Left lung (tissue), 4 donors: ENCODE measurements at regions not wholly inside any gene's neighbourhood (a gene's known extent, or its start where the extent isn't known, plus 50 kb on each side); places are given as distances from the start of the nearest gene placed in this dataset.

Experiments used
- ATAC-seq: fragments of 200-7000 bp; cut with Tn5 transposase; one replicate; pipeline ENCODE4 v1.9.1; 2020; ENCODE audit warnings: moderate library complexity
- DNase-seq, 4 donors: peaks; one replicate each; pipeline ENCODE4 v3.0.0-alpha.2; 2013 to 2020
- H3K27ac ChIP-seq, 2 donors: fragments of 200-600 bp; sonication (generic) in 1 of 2; one replicate each; pipeline versions ENCODE4 v1.5.0 to v1.8.0; 2020 to 2021
- H3K27me3 ChIP-seq, 2 donors: fragments of 200-600 bp; sonication (generic) in 1 of 2; one replicate each; pipeline versions ENCODE4 v1.5.0 to v1.8.0; 2020 to 2021
- H3K36me3 ChIP-seq, 2 donors: fragments of 200-600 bp; sonication (generic) in 1 of 2; one replicate each; pipeline versions ENCODE4 v1.5.0 to v1.8.0; 2020 to 2021
- H3K4me1 ChIP-seq, 2 donors: fragments of 200-600 bp; one replicate each; pipeline ENCODE4 v1.8.0; 2021
- H3K4me3 ChIP-seq, 2 donors: fragments of 200-600 bp; sonication (generic) in 1 of 2; one replicate each; pipeline versions ENCODE4 v1.5.0 to v1.8.0; 2020 to 2021; ENCODE audit warnings: mild to moderate bottlenecking in 1 of 2
- H3K9me3 ChIP-seq, 2 donors: fragments of 200-600 bp; sonication (generic) in 1 of 2; one replicate each; pipeline versions ENCODE4 v1.5.0 to v1.8.0; 2020 to 2021
- intact Hi-C, 2 donors: fragments of 100-400 bp; cut with DNase I; formaldehyde crosslinking; loops; one replicate each; pipeline versions ENCODE4 v1.11.2 to v1.14.2; 2022
- TF ChIP-seq, protein P1 (sequence below), 2 donors: fragments of 200-600 bp; sonication (generic) in 1 of 2; IDR thresholded peaks; one replicate each; pipeline versions ENCODE4 v1.5.0 to v1.8.0; 2021; ENCODE audit warnings: antibody characterized with exemption in 2 of 2
- donor health status: DM: no; HTN: yes; CAD: no.
- donor health status: DM: no; HTN: no; CAD: no.

DNA sequence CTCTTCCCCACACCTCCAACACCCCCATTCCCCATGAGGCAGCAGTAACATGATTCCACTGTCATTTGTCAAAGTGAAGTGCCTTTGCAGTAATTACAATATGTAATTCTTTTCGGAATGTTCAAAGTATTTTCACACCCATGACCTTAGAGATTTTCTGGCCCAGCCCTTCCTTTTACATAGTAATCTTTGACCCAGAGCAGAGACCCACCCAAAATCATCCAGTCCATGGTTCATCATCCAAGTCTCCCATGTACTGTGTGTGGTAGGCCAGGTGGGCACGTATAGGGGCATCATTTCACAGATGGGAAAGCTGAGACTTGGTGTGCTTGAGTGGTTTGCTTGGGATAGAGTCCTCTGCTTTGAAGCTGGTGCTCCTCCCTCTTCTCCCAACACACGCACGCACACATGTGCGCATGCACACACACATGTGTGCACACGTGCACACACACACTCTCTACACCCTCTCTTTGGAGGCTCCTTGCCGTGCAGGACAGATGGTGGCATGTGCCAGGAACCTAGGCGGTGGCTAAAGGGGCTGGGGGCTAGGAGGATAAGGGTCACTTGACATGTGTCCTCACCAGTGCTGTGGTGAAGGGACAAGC, 284.7 kb upstream of the ROPN1 start:
- intact Hi-C loops = no loop called here

GRCh38 chr3:124277144-124277890, 285.4 kb upstream of the ROPN1 start:
- intact Hi-C loops = no loop called here
- H3K9me3 ChIP-seq = no peaks in the 10 kb centered on the region
- no peak overlapping the region for H3K4me3 ChIP-seq
- H3K27me3 ChIP-seq = no peaks in the 10 kb centered on the region
- TF ChIP-seq, protein P1, sequence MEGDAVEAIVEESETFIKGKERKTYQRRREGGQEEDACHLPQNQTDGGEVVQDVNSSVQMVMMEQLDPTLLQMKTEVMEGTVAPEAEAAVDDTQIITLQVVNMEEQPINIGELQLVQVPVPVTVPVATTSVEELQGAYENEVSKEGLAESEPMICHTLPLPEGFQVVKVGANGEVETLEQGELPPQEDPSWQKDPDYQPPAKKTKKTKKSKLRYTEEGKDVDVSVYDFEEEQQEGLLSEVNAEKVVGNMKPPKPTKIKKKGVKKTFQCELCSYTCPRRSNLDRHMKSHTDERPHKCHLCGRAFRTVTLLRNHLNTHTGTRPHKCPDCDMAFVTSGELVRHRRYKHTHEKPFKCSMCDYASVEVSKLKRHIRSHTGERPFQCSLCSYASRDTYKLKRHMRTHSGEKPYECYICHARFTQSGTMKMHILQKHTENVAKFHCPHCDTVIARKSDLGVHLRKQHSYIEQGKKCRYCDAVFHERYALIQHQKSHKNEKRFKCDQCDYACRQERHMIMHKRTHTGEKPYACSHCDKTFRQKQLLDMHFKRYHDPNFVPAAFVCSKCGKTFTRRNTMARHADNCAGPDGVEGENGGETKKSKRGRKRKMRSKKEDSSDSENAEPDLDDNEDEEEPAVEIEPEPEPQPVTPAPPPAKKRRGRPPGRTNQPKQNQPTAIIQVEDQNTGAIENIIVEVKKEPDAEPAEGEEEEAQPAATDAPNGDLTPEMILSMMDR (IDR thresholded peaks at IDR 0.05) = no peak
- H3K4me1 ChIP-seq = peaks cover 7 to 9% of the 10 kb centered on the region in 2 donors
- peak overlapping the region; percentile 29 to 73 for H3K27ac ChIP-seq
- DNase-seq (no peak), ATAC-seq (peak; percentile 43)
- H3K36me3 ChIP-seq = no peaks in the 10 kb centered on the region

More for the DNA sequence above, 284.7 kb upstream of the ROPN1 start:
- no peaks in the 10 kb centered on the region for H3K36me3 ChIP-seq
- no peaks in the 10 kb centered on the region for H3K9me3 ChIP-seq
- no peaks in the 10 kb centered on the region for H3K27me3 ChIP-seq
- H3K4me1 ChIP-seq = peaks cover 7 to 9% of the 10 kb centered on the region in 2 donors
- TF ChIP-seq, protein P1 (IDR thresholded peaks at IDR 0.05) = no peak
- no peak overlapping the region for H3K4me3 ChIP-seq
- DNase-seq (no peak), ATAC-seq (no peak)
- peak overlapping the region; percentile 29 to 73 for H3K27ac ChIP-seq

DNA sequence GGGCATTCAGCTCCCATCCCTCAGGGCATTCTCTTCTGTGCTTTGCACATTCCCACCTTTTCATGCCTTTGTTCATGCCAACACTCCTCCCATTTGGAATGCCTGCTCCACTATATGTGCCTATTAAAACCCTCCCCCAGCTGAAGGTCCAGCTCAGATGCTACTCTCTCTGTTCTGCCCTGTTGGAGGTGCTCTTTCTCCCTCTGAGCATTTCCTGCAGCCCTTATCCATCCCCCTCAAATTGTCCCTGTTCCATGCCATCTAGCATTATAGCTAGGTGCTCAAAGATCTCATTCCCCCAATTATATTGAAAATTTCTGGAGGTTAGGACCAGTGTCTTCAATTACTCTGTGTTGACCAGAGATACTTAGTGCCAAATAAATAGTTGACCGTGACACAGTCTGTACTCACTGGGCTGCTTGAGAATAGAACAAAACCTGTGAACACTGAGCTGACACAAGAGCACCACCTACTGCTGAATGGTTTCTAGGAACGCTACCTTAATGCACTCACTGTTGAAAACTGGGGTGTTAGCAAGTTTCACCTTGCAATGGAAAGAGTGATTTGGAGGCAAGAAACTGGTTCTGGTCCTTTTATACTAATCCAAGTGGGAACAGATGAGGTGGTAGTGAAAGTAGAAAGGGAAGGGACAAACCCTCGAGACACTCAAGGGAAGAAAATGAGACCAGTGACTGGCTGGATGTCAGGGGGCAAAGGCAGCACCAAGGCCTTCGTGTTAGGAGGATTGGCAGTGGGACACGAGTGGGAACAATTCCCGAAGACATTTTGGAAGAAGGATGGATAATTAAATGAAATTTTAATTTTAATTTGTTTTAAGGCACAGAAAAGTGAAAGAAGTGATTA, 289.8 kb upstream of the ROPN1 start:
- Histone ChIP-seq H3K36me3 (no peaks in the 10 kb centered on the region), H3K27me3 (no peaks in the 10 kb centered on the region), H3K4me1 (peaks cover 7% of the 10 kb centered on the region in 2 donors), H3K4me3 (no peak overlapping the region), H3K9me3 (no peaks in the 10 kb centered on the region), H3K27ac (no peak overlapping the region)
- peak; percentile 67 for ATAC-seq
- no peak for DNase-seq
- intact Hi-C loops = loop anchor here in 1 of 2 donors (5.0 kb wide), 1 partner anchor 264 kb away; no protein-coding TSS in a partner anchor
- TF ChIP-seq, protein P1 (IDR thresholded peaks at IDR 0.05) = peak; percentile 14 to 32

GRCh38 chr3:124282751-124283651, 291.1 kb upstream of the ROPN1 start:
- no peaks in the 10 kb centered on the region for H3K27me3 ChIP-seq
- no peaks in the 10 kb centered on the region for H3K9me3 ChIP-seq
- intact Hi-C loops = loop anchor here in 1 of 2 donors (5.0 kb wide), 1 partner anchor 266 kb away; no protein-coding TSS in a partner anchor
- no peaks in the 10 kb centered on the region for H3K4me1 ChIP-seq
- no peaks in the 10 kb centered on the region for H3K36me3 ChIP-seq
- TF ChIP-seq, protein P1 (IDR thresholded peaks at IDR 0.05) = no peak
- ATAC-seq (peak; percentile 42), DNase-seq (no peak)
- H3K27ac ChIP-seq = no peak overlapping the region
- H3K4me3 ChIP-seq = no peak overlapping the region
